ENCODE measurements at regions not wholly inside any gene's neighbourhood (a gene's known extent, or its start where the extent isn't known, plus 50 kb on each side); places are given as distances from the start of the nearest gene placed in this dataset.
"Not testable (repeated sequence)": the region's sequence is repeated elsewhere in the genome, so short reads cannot be mapped to it uniquely, and the experiment has no call there.

DNA sequence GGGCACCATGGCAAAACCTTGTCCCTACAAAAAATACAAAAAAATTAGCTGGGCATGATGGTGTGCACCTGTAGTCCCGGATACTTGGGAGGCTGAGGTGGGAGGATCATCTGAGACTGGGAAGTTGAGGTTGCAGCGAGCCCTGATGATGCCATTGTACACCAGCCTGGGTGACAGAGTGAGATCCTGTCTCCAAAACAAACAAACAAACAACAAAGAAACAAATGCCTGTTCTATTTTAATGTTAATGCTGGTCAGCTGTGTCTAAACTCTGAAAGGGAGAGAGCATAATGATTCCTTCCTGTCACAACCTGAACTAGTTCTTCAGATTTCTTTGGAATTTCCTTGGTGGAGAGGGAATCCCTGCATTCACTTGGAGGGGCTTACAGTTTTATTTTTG is 413.0 kb upstream of the TBL1XR1 start:
- no peak for DNase-seq

DNA sequence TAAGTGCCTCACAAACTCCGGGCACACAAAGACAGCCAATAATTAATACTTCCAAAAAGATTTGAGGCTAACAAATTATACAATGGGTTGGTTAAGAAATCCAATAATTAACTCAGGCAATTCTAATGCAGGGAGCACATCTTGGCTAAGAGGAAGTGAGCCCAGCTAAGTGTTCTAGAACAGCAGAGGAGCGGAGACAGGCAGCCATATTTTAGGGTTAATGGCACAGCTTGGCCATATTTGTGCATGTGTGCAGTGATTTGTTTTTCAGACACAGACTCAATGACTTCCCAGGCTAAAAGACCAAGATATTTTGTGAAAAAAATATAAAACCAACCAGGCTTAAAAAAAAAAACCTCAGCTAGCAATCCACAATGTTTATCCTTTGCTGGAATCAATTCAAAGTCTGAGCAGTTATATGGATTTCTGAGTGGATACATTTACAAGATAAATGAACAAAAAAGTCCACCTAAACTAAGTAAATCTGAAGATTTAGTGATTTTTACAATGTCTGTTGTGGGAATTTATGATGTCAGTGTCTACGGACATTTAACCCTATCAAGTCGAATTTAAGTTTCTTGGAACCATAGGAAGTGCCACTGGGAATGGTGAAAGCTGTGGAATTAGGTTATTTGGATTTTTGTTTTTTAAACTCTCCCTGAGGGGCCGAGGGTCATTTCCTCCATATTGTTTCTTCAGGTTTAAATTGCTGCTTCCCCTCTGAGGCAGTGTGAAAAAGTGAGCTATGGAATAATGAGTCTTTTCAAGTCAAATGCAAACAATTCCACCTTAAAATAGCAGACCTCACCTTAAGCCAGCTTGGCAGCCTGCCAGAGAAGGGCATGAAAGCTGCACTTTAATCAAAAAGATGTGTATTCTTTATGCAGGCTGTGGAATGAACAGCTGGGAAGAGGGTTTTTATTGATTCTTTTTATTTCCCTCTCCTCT is 413.7 kb upstream of the TBL1XR1 start:
- no peak for DNase-seq

- DNase-seq, result no peak
Observed at GRCh38 chr3:177611752-177612334, 414.6 kb upstream of the TBL1XR1 start.

- no peak for DNase-seq
Observed at GRCh38 chr3:177613901-177614300, 416.6 kb upstream of the TBL1XR1 start.

DNA sequence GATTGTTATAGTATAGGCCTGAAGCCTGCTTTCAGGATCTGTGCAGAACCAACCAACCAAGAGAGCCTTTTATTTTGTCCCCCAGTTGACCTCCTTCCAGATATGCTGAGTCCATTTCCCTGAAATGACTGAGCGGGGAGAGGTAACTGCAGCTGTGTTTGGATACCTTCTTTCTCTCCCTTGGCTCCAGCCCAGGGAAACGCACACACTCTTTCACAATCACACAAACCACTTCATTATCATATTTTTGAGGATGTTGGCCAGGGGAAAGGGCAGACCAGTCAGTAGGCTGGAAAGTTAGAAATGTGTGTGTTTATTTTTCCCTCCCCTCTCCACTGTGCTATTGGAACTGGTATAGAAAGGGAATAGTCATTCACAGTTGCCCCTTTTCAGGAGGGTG is 417.7 kb upstream of the TBL1XR1 start:
- DNase-seq, result peak; percentile 83

DNA sequence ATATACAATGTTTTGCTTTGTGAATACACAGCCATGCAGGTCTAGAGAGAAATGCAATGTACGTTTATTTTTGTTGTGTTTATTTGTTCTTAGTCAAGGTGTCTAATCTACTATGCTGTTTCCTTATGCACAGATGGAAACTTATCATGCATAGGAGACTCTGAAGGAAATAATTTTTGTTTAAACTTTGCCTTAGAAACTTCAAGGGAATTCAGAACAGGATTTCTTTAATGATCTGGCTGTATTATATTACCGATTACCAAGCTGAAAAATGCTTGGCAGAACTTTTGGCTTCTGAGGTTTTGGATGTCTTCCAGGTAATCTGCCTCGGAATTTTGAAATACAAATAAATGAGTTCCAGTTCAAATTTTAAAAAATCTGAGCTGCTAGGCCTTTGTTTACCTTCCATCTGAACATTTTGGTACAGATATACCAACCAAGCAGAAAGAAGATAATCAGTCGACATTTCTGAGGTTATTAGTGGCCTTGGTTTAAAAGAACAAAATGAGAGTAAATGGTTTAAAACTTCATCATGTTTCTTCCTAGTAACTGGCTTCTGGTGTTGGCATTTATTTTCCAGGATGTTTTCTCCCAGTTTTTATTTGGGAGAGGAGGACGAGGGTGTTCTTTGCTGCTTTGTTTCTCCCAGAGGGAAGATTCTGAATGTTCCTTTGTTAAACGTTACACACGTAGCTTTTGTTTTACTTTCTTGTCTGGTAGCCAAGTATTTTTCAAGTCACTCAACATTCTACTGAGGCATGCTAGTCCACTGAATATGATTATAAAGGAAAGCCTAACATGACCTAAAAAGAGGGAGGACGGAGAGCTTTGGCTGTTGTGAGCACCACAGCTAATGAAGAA is 421.8 kb upstream of the TBL1XR1 start:
- no peak for DNase-seq

- no peak for DNase-seq
Observed at GRCh38 chr3:177620073-177620472, 422.8 kb upstream of the TBL1XR1 start.

GRCh38 chr3:177622520-177622919 is 425.2 kb upstream of the TBL1XR1 start:
- DNase-seq, result no peak

GRCh38 chr3:177622982-177623617 is 425.8 kb upstream of the TBL1XR1 start:
- DNase-seq, result no peak

DNA sequence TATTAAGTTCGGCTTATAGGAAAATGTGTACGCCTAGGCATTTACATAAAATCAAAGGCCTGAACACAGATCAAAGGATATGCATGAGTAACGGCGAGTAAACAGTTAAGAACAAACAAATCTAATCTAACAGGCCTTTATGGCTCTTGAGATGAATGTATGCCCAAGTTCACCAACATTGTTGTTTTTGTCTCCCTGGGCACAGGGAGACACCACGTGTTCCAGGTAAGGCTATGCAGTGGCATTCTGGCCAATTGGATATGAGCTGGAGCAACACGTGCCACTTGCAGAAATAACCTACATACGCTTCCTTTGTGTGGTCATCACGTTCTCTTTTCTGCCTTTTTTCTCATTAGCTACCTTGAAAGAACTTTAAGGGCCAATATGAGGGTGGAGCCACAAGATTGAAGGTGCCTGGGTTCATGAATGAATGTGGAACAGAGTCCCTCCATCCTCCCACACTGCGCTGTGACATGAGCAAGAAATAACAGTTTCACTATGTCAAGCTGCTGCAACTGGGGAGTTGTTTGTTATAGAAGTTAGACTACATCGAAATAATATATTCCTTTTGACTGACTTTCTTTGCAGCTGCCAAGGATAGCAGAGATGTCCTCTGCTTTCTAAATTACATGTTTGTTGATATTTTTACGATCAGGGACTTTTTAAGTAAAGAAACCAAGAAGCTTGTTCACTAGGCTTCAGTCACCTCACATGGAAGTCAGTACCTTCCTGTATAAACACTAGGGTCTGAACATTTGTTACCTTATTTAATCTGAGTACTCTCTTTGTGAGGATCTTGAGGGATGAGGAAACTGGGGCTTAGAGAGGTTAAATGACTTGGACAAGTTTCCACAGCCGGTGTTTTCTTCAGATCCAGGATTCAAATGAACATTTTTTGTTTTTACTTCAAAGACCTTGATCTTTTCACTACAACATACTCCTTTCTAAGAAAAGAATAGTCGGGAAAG is 427.5 kb upstream of the TBL1XR1 start:
- no peak for DNase-seq

GRCh38 chr3:177626045-177626444 is 428.8 kb upstream of the TBL1XR1 start:
- DNase-seq, result no peak

GRCh38 chr3:177628095-177628719 is 430.9 kb upstream of the TBL1XR1 start:
- DNase-seq, result not testable (repeated sequence)

DNA sequence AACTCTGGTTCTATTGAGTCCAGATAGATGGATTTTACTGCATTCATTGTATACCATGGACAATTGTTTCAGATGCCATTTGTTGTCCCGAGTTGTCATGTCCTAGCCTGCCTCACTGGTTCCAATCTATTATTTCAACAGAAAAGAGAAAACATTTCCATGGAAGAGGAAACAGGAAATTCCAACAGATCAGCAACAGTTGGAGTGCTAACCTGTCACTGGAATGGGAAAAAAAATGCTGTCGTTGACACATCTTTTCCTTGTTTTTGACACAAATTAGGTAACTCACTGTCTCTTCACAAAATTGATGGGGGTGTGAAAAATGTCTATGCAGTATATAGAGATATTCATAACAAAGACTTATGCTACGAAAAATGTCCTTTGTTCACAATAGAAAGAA is 432.0 kb upstream of the TBL1XR1 start:
- no peak for DNase-seq

- no peak for DNase-seq
Observed at GRCh38 chr3:177633671-177634207, 436.5 kb upstream of the TBL1XR1 start.

GRCh38 chr3:177635601-177636106 is 438.4 kb upstream of the TBL1XR1 start:
- DNase-seq, result not testable (repeated sequence)

DNA sequence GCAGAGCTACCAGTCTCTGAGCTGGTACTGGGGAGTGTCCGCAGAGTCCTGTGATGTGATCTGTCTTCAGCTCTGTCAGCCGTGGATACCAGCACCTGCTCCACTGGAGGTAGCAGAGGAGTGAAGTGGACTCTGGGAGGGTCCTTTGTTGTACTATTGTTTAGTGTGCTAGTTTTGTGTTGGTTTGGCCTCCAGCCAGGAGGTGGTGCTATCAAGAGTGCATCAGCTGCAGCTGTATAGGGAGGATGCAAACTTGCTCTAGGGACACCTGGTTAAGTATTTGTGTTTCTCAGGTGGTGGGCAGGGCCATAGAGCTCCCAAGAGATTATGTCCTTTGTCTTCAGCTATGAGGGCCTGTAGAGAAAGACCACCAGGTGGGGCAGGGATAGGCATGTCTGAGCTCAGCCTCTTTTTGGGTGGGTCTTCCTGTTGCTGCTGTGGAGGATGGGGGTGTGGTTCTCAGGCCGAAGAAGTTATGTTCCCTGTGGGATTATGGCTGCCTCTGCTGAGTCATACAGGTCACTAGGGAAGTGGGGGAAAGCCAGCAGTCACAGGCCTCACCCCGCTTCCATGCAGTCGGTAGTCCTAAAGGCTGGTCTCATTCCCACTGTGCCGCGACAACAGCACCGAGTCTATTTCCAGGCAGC is 443.2 kb upstream of the TBL1XR1 start:
- no peak for DNase-seq

- no peak for DNase-seq
Observed at GRCh38 chr3:177641206-177641605, 443.9 kb upstream of the TBL1XR1 start.

GRCh38 chr3:177642042-177642803 is 444.9 kb upstream of the TBL1XR1 start:
- no peak for DNase-seq

DNA sequence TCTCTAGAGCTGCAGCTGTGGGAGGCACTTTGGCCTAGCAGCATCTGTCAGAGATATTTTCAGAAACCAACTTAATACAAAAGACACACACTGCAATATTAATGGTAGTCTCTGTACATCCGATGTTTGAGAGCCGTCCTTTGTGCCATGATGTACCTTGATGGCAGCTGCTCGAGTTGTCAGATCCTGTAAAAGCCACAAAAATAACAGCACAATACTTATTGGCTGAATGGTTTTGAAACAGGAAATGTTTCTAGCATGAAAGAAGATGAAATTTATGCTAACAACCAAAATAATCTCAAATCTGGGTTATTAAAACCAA is 445.5 kb upstream of the TBL1XR1 start:
- no peak for DNase-seq

GRCh38 chr3:177646749-177647148 is 449.5 kb upstream of the TBL1XR1 start:
- no peak for DNase-seq

Measured in NCI-H226 (cell line).